Caco-2 (cell line): ENCODE measurements at regions not wholly inside any gene's neighbourhood (a gene's known extent, or its start where the extent isn't known, plus 50 kb on each side); places are given as distances from the start of the nearest gene placed in this dataset.

Experiments used
- BruUV-seq: library from RNA; stranded (reverse); fragments of 400-500 nt; replicated peaks from 2 replicates; lab custom pipeline; 2021; lab: Mats Ljungman, UMichigan
- CTCF ChIA-PET: fragments of 300-600 bp; sonication (Branson Sonifier 250); formaldehyde crosslinking; loops from one replicate; lab custom pipeline; 2022; ENCODE audit warnings: antibody characterized with exemption; lab: Charles Lee
- POLR2A ChIA-PET: fragments of 300-600 bp; sonication (Branson Sonifier 250); formaldehyde crosslinking; loops from one replicate; lab custom pipeline; 2022; ENCODE audit warnings: antibody characterized with exemption; lab: Charles Lee
- DNase-seq, 2 experiments: peaks; one replicate each; pipeline versions ENCODE4 v3.0.0 to v3.0.0-alpha.2; 2020 to 2022
- H3K27me3 ChIP-seq: replicated peaks from 2 replicates; pipeline ENCODE4 v1.6.0; 2011; ENCODE audit warnings: low read length; ENCODE audit not compliant: control insufficient read depth, insufficient read depth
- H3K36me3 ChIP-seq: 2 replicates; pipeline ENCODE4 v1.5.1; 2011; ENCODE audit warnings: low read length; ENCODE audit not compliant: control insufficient read depth, insufficient read depth
- H3K4me1 ChIP-seq: fragments of 250-450 bp; sonication (Bioruptor Pico); 2 replicates; pipeline ENCODE4 v1.5.1; 2020; ENCODE audit warnings: mild to moderate bottlenecking
- H3K4me3 ChIP-seq: 2 replicates; pipeline ENCODE4 v1.5.1; 2011; ENCODE audit warnings: low read depth, mild to moderate bottlenecking, control low read depth, low read length
- H3K9me3 ChIP-seq: fragments of 250-450 bp; sonication (Bioruptor Pico); 2 replicates; pipeline ENCODE4 v1.5.1; 2020; ENCODE audit warnings: mild to moderate bottlenecking, moderate library complexity
- H3K27ac Mint-ChIP-seq: one replicate; pipeline ENCODE4 v1.8.0; 2022; ENCODE audit warnings: mixed read lengths; ENCODE audit not compliant: unreplicated experiment
- H3K27me3 Mint-ChIP-seq: one replicate; pipeline ENCODE4 v1.8.0; 2022; ENCODE audit warnings: mixed read lengths; ENCODE audit not compliant: insufficient read depth, unreplicated experiment
- H3K36me3 Mint-ChIP-seq: one replicate; pipeline ENCODE4 v1.8.0; 2022; ENCODE audit warnings: mild to moderate bottlenecking, mixed read lengths; ENCODE audit not compliant: insufficient read depth, unreplicated experiment
- H3K4me1 Mint-ChIP-seq: one replicate; pipeline ENCODE4 v1.8.0; 2022; ENCODE audit warnings: low read depth, mixed read lengths; ENCODE audit not compliant: unreplicated experiment
- H3K4me3 Mint-ChIP-seq: one replicate; pipeline ENCODE4 v1.8.0; 2022; ENCODE audit warnings: mild to moderate bottlenecking, moderate library complexity, mixed read lengths; ENCODE audit not compliant: unreplicated experiment
- H3K9me3 Mint-ChIP-seq: one replicate; pipeline ENCODE4 v1.8.0; 2022; ENCODE audit warnings: mixed read lengths; ENCODE audit not compliant: unreplicated experiment
- CTCF ChIP-seq, 2 experiments: fragments of 200-600 bp in 1 of 2; IDR thresholded peaks; 1 replicate in 1 of 2; 2 replicates in 1 of 2; pipeline versions ENCODE4 v1.5.1 to v1.8.0; 2011 to 2022; ENCODE audit warnings: antibody characterized with exemption in 1 of 2, control low read depth in 1 of 2, inconsistent platforms in 1 of 2, low read depth in 1 of 2, low read length in 1 of 2, mild to moderate bottlenecking in 1 of 2, moderate library complexity in 1 of 2; ENCODE audit not compliant: insufficient read depth in 1 of 2, severe bottlenecking in 1 of 2, unreplicated experiment in 1 of 2
- intact Hi-C: fragments of 100-400 bp; cut with micrococcal nuclease; formaldehyde crosslinking; loops from one replicate; pipeline ENCODE4 v1.10.0; 2022; ENCODE audit not compliant: unreplicated experiment

- no peaks in the 10 kb centered on the region; the same call in 1 of the 2 replicates for H3K9me3 ChIP-seq
- CTCF ChIA-PET: no interaction called here
- no peak for TF ChIP-seq CTCF (IDR thresholded peaks at IDR 0.05; ENCODE audit: insufficient read depth in 1 of 2, low read depth in 1 of 2, low read length in 1 of 2, severe bottlenecking in 1 of 2, unreplicated experiment in 1 of 2)
- Mint-ChIP-seq H3K9me3 (peaks cover 10% of the 10 kb centered on the region), H3K27ac (no peak overlapping the region), H3K4me1 (no peaks in the 10 kb centered on the region), H3K4me3 (no peak overlapping the region), H3K27me3 (peaks cover 2% of the 10 kb centered on the region), H3K36me3 (no peaks in the 10 kb centered on the region)
- BruUV-seq: no TSS peak
- intact Hi-C loops: no loop called here
- no peak overlapping the region for H3K4me3 ChIP-seq
- H3K36me3 ChIP-seq: no peaks in the 10 kb centered on the region
- no peak for DNase-seq
- H3K4me1 ChIP-seq: no peaks in the 10 kb centered on the region
- H3K27me3 ChIP-seq: no peaks in the 10 kb centered on the region
- POLR2A ChIA-PET: no interaction called here
These were observed 94.2 kb upstream of the TARS1 start for GRCh38 chr5:33346534-33346933.

- intact Hi-C loops: loop anchor here (1.0 kb wide), 1 partner anchor 35 kb away; no protein-coding TSS in a partner anchor
- no peaks in the 10 kb centered on the region for H3K36me3 Mint-ChIP-seq
- Histone ChIP-seq H3K36me3 (no peaks in the 10 kb centered on the region), H3K27me3 (no peaks in the 10 kb centered on the region), H3K4me3 (no peak overlapping the region), H3K9me3 (no peaks in the 10 kb centered on the region; the same call in none of the 2 replicates), H3K4me1 (no peaks in the 10 kb centered on the region)
- peaks cover 7% of the 10 kb centered on the region for H3K27me3 Mint-ChIP-seq
- H3K27ac Mint-ChIP-seq: no peak overlapping the region
- no peak for DNase-seq
- H3K4me3 Mint-ChIP-seq: no peak overlapping the region
- no peaks in the 10 kb centered on the region for H3K4me1 Mint-ChIP-seq
- ChIA-PET CTCF (no interaction called here), POLR2A (no interaction called here)
- H3K9me3 Mint-ChIP-seq: peaks cover 9% of the 10 kb centered on the region
- no TSS peak for BruUV-seq
- TF ChIP-seq CTCF (IDR thresholded peaks at IDR 0.05; ENCODE audit: insufficient read depth in 1 of 2, low read depth in 1 of 2, low read length in 1 of 2, severe bottlenecking in 1 of 2, unreplicated experiment in 1 of 2): no peak
These were observed 79.0 kb upstream of the TARS1 start for GRCh38 chr5:33361781-33362180.

- H3K36me3 ChIP-seq: no peaks in the 10 kb centered on the region
- no peaks in the 10 kb centered on the region; the same call in none of the 2 replicates for H3K9me3 ChIP-seq
- Mint-ChIP-seq H3K9me3 (peaks cover 9% of the 10 kb centered on the region), H3K4me1 (no peaks in the 10 kb centered on the region), H3K36me3 (no peaks in the 10 kb centered on the region), H3K4me3 (no peak overlapping the region), H3K27ac (no peak overlapping the region), H3K27me3 (peaks cover 11% of the 10 kb centered on the region)
- intact Hi-C loops: no loop called here
- no peaks in the 10 kb centered on the region for H3K27me3 ChIP-seq
- POLR2A ChIA-PET: no interaction called here
- no peak overlapping the region for H3K4me3 ChIP-seq
- no peak for DNase-seq
- no TSS peak for BruUV-seq
- H3K4me1 ChIP-seq: no peaks in the 10 kb centered on the region
- CTCF ChIA-PET: no interaction called here
- no peak for TF ChIP-seq CTCF (IDR thresholded peaks at IDR 0.05; ENCODE audit: insufficient read depth in 1 of 2, low read depth in 1 of 2, low read length in 1 of 2, severe bottlenecking in 1 of 2, unreplicated experiment in 1 of 2)
These were observed 77.8 kb upstream of the TARS1 start for GRCh38 chr5:33362915-33363314.
